Thoracic aorta (tissue), 2 donors: ENCODE measurements at regions not wholly inside any gene's neighbourhood (a gene's known extent, or its start where the extent isn't known, plus 50 kb on each side); places are given as distances from the start of the nearest gene placed in this dataset.

ENCODE experiments used
- ATAC-seq: fragments of 150-250 bp; one replicate; pipeline ENCODE4 v1.8.0; 2017; ENCODE audit warnings: low read depth; ENCODE audit not compliant: insufficient number of reproducible peaks, low FRiP score
- DNase-seq: peaks from one replicate; pipeline ENCODE4 v3.0.0-alpha.2; 2020; ENCODE audit warnings: low spot score
- H3K27ac ChIP-seq, 2 donors: fragments of 200-600 bp; sonication (generic); 1 replicate in 1 of 2; 2 replicates in 1 of 2; pipeline ENCODE4 v1.5.1; 2016; ENCODE audit warnings: mild to moderate bottlenecking in 2 of 2, moderate library complexity in 2 of 2
- H3K27me3 ChIP-seq: fragments of 200-600 bp; sonication (generic); replicated peaks from 2 replicates; pipeline ENCODE4 v1.6.0; 2016; ENCODE audit warnings: mild to moderate bottlenecking; ENCODE audit not compliant: insufficient read depth
- H3K36me3 ChIP-seq: fragments of 200-600 bp; sonication (generic); one replicate; pipeline ENCODE4 v1.5.1; 2016
- H3K4me1 ChIP-seq, 2 donors: fragments of 200-600 bp; sonication (generic); 1 replicate in 1 of 2; 2 replicates in 1 of 2; pipeline versions ENCODE4 v1.5.1 to v1.6.0; 2016; ENCODE audit warnings: low read depth in 2 of 2, mild to moderate bottlenecking in 1 of 2; ENCODE audit not compliant: control insufficient read depth in 1 of 2
- H3K4me3 ChIP-seq: fragments of 200-600 bp; sonication (generic); 2 replicates; pipeline ENCODE4 v1.5.1; 2016; ENCODE audit warnings: mild to moderate bottlenecking
- H3K9me3 ChIP-seq: fragments of 200-600 bp; sonication (generic); 2 replicates; pipeline ENCODE4 v1.5.1; 2016
- CTCF ChIP-seq: fragments of 200-600 bp; sonication (generic); IDR thresholded peaks from one replicate; pipeline ENCODE4 v1.5.1; 2019; ENCODE audit warnings: antibody characterized with exemption

GRCh38 chr1:166272851-166273250, 106.0 kb upstream of the FAM78B start:
- no peaks in the 10 kb centered on the region for H3K9me3 ChIP-seq
- H3K27ac ChIP-seq: no peak overlapping the region
- H3K4me3 ChIP-seq: no peak overlapping the region
- TF ChIP-seq CTCF: no peak
- H3K36me3 ChIP-seq: no peaks in the 10 kb centered on the region
- DNase-seq (no peak), ATAC-seq (no peak)
- no peaks in the 10 kb centered on the region for H3K4me1 ChIP-seq
- H3K27me3 ChIP-seq: no peaks in the 10 kb centered on the region

- ATAC-seq (no peak), DNase-seq (no peak)
- no peak overlapping the region for H3K27ac ChIP-seq
- H3K36me3 ChIP-seq: no peaks in the 10 kb centered on the region
- no peaks in the 10 kb centered on the region for H3K4me1 ChIP-seq
- H3K4me3 ChIP-seq: no peak overlapping the region
- TF ChIP-seq CTCF: no peak
- H3K9me3 ChIP-seq: no peaks in the 10 kb centered on the region
- H3K27me3 ChIP-seq: no peaks in the 10 kb centered on the region
Measured at GRCh38 chr1:166273618-166274017, 106.8 kb upstream of the FAM78B start.

GRCh38 chr1:166282391-166283137, 115.8 kb upstream of the FAM78B start:
- no peak for ATAC-seq
- no peak for DNase-seq

GRCh38 chr1:166283190-166283589, 116.4 kb upstream of the FAM78B start:
- H3K9me3 ChIP-seq: no peaks in the 10 kb centered on the region
- ATAC-seq (no peak), DNase-seq (no peak)
- TF ChIP-seq CTCF: no peak
- no peaks in the 10 kb centered on the region for H3K4me1 ChIP-seq
- H3K27me3 ChIP-seq: no peaks in the 10 kb centered on the region
- H3K27ac ChIP-seq: no peak overlapping the region
- no peak overlapping the region for H3K4me3 ChIP-seq
- no peaks in the 10 kb centered on the region for H3K36me3 ChIP-seq

More at GRCh38 chr1:166282391-166283137, 115.8 kb upstream of the FAM78B start:
- Histone ChIP-seq H3K36me3 (no peaks in the 10 kb centered on the region), H3K4me1 (no peaks in the 10 kb centered on the region), H3K9me3 (no peaks in the 10 kb centered on the region), H3K27ac (no peak overlapping the region), H3K4me3 (no peak overlapping the region), H3K27me3 (no peaks in the 10 kb centered on the region)
- TF ChIP-seq CTCF: no peak

GRCh38 chr1:166283600-166283999, 116.8 kb upstream of the FAM78B start:
- no peak for ATAC-seq
- Histone ChIP-seq H3K4me1 (no peaks in the 10 kb centered on the region), H3K9me3 (no peaks in the 10 kb centered on the region), H3K4me3 (no peak overlapping the region), H3K27me3 (no peaks in the 10 kb centered on the region), H3K36me3 (no peaks in the 10 kb centered on the region), H3K27ac (no peak overlapping the region)
- no peak for TF ChIP-seq CTCF
- DNase-seq: no peak
